Endothelial cell (in vitro differentiated cells): ENCODE measurements at regions not wholly inside any gene's neighbourhood (a gene's known extent, or its start where the extent isn't known, plus 50 kb on each side); places are given as distances from the start of the nearest gene placed in this dataset.

Experiments used
- DNase-seq: peaks from one replicate; pipeline ENCODE4 v3.0.0; 2021; ENCODE audit warnings: low spot score
- H3K27ac Mint-ChIP-seq: one replicate; pipeline ENCODE4 v1.8.0; 2021; ENCODE audit warnings: mixed read lengths, inconsistent platforms; ENCODE audit not compliant: unreplicated experiment
- H3K27me3 Mint-ChIP-seq: one replicate; pipeline ENCODE4 v1.8.0; 2021; ENCODE audit warnings: mild to moderate bottlenecking, moderate library complexity, mixed read lengths, inconsistent platforms; ENCODE audit not compliant: unreplicated experiment
- H3K36me3 Mint-ChIP-seq: one replicate; pipeline ENCODE4 v1.8.0; 2021; ENCODE audit warnings: mild to moderate bottlenecking, low read depth, mixed read lengths, inconsistent platforms; ENCODE audit not compliant: unreplicated experiment
- H3K4me1 Mint-ChIP-seq: one replicate; pipeline ENCODE4 v1.8.0; 2021; ENCODE audit warnings: mild to moderate bottlenecking, mixed read lengths, inconsistent platforms; ENCODE audit not compliant: unreplicated experiment
- H3K4me3 Mint-ChIP-seq: one replicate; pipeline ENCODE4 v1.8.0; 2021; ENCODE audit warnings: mild to moderate bottlenecking, mixed read lengths, inconsistent platforms; ENCODE audit not compliant: unreplicated experiment
- H3K9me3 Mint-ChIP-seq: one replicate; pipeline ENCODE4 v1.8.0; 2021; ENCODE audit warnings: mixed read lengths, inconsistent platforms; ENCODE audit not compliant: unreplicated experiment
- TF ChIP-seq, protein P1 (sequence below): fragments of 200-600 bp; sonication (generic); IDR thresholded peaks from one replicate; pipeline ENCODE4 v1.5.0; 2021; ENCODE audit warnings: antibody characterized with exemption; ENCODE audit not compliant: unreplicated experiment

DNA sequence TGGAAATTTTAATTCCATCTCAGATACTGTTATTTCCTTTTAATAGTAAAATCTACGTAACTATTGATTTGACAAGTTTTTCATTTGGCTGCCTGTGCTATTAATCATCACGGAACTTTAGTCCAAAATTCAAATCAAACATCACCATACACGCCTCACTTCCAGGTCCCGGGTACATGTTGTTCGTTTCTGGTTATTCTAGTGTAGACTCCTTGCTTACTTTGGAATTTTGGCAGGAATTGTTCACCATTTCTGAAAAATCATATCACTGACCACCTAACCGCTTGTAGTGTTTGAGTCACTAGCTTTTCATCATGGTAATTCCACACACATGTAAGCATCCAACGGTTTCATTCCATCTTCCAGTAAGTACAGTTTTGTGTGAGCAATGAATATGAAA, 98.0 kb upstream of the NHSL1 start:
- no peak overlapping the region for H3K27ac Mint-ChIP-seq
- peaks cover 1% of the 10 kb centered on the region for H3K27me3 Mint-ChIP-seq
- H3K9me3 Mint-ChIP-seq: no peaks in the 10 kb centered on the region
- peaks cover 28% of the 10 kb centered on the region for H3K4me1 Mint-ChIP-seq
- no peak for DNase-seq
- TF ChIP-seq, protein P1, sequence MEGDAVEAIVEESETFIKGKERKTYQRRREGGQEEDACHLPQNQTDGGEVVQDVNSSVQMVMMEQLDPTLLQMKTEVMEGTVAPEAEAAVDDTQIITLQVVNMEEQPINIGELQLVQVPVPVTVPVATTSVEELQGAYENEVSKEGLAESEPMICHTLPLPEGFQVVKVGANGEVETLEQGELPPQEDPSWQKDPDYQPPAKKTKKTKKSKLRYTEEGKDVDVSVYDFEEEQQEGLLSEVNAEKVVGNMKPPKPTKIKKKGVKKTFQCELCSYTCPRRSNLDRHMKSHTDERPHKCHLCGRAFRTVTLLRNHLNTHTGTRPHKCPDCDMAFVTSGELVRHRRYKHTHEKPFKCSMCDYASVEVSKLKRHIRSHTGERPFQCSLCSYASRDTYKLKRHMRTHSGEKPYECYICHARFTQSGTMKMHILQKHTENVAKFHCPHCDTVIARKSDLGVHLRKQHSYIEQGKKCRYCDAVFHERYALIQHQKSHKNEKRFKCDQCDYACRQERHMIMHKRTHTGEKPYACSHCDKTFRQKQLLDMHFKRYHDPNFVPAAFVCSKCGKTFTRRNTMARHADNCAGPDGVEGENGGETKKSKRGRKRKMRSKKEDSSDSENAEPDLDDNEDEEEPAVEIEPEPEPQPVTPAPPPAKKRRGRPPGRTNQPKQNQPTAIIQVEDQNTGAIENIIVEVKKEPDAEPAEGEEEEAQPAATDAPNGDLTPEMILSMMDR: no peak
- no peak overlapping the region for H3K4me3 Mint-ChIP-seq
- no peaks in the 10 kb centered on the region for H3K36me3 Mint-ChIP-seq

DNA sequence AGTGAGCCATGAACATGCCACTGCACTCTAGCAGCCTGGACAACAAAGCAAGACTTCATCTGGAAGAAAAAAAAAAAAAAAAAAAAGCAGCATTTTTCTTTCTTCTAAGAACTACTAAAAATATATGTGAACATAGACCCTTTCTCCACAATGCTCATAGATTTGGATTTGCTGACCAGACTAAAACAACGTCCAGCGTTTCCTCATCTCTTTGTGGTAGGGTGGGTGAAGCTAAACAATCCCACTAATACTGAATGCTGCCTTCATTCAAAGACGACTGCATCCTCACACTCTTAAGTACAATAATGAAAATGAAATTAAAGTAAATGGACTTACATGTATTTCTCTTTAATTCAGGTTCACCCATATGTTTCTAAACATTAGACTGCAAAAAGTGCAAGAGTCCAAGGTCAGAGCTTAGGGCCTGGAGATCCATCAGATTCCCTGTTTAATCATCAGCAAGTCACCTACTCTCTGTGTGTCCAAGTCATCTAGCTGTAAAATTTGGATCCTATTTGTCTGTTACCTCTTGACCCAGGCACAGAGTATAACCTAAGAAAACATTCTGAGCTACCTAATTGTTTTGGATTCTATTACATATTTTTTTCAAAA, 99.4 kb upstream of the NHSL1 start:
- Mint-ChIP-seq H3K27me3 (no peaks in the 10 kb centered on the region), H3K4me3 (no peak overlapping the region), H3K4me1 (peaks cover 17% of the 10 kb centered on the region), H3K36me3 (no peaks in the 10 kb centered on the region), H3K9me3 (no peaks in the 10 kb centered on the region), H3K27ac (no peak overlapping the region)
- DNase-seq: no peak
- TF ChIP-seq, protein P1: no peak

DNA sequence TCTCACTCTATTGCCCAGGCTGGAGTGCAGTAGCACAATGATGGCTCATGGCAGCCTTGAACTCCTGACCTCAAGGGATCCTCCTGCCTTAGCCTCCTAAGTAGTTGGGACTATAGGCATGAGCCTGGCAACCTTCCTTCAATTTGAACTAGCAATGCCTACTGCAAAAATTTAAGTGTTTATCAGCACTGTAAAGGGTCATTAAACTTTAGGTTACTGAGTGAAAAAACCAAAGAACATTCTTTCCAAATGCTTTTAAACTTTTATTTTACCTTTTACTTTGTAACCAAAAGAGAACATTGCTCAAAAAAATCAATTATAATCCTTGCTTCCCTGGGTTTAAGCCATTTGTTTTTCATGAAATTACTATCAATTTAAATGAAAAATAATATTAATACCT, 101.0 kb upstream of the NHSL1 start:
- Mint-ChIP-seq H3K9me3 (no peaks in the 10 kb centered on the region), H3K27ac (no peak overlapping the region), H3K36me3 (no peaks in the 10 kb centered on the region), H3K27me3 (no peaks in the 10 kb centered on the region), H3K4me3 (no peak overlapping the region), H3K4me1 (peaks cover 9% of the 10 kb centered on the region)
- DNase-seq: no peak
- TF ChIP-seq, protein P1: no peak

DNA sequence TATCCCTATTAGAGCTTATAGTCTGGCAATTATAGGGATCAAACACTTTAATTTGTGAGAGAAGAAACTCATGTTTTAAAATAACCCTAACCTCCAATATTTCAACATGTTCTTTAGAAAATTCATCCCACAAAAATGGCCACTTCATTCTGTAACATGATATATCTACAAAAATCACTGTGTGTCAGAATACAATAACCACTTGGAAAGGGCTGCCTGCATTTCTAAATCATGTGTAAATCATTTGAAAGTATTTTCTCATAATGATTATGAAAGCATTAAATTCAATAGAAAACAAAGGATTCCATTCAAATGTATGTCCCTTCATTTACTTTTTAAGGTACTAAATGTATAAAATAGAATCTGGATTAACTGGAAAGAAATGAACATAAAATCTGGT, 101.4 kb upstream of the NHSL1 start:
- H3K27ac Mint-ChIP-seq: no peak overlapping the region
- H3K4me1 Mint-ChIP-seq: peaks cover 6% of the 10 kb centered on the region
- TF ChIP-seq, protein P1: no peak
- no peak overlapping the region for H3K4me3 Mint-ChIP-seq
- no peaks in the 10 kb centered on the region for H3K9me3 Mint-ChIP-seq
- no peaks in the 10 kb centered on the region for H3K27me3 Mint-ChIP-seq
- H3K36me3 Mint-ChIP-seq: no peaks in the 10 kb centered on the region
- no peak for DNase-seq

DNA sequence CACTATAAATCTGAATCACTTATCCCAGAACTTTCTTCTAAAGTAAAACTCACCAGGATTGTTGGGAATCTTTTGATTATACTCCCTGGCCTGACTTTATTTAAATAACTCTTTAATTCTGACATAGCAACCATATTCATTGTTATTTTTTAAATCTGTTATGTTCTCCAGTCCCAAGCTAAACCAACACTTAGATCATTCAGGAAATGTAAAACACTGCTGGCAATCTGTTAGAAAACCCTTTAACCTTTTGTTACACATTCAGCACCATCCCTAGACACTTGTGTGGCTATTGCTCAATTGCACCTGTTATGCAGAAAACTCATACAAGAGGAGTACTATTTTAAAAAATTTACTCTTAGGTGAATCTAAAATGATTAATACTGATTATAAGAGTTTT, 101.8 kb upstream of the NHSL1 start:
- no peak for DNase-seq
- Mint-ChIP-seq H3K4me1 (peaks cover 2% of the 10 kb centered on the region), H3K36me3 (no peaks in the 10 kb centered on the region), H3K4me3 (no peak overlapping the region), H3K9me3 (no peaks in the 10 kb centered on the region), H3K27me3 (no peaks in the 10 kb centered on the region), H3K27ac (no peak overlapping the region)
- TF ChIP-seq, protein P1: no peak
